GM12874 (cell line): ENCODE measurements at regions not wholly inside any gene's neighbourhood (a gene's known extent, or its start where the extent isn't known, plus 50 kb on each side); places are given as distances from the start of the nearest gene placed in this dataset.

Experiments used
- TF ChIP-seq, protein P1 (sequence below): IDR thresholded peaks from 2 replicates; pipeline ENCODE4 v1.5.1; 2011; ENCODE audit warnings: low read depth, mild to moderate bottlenecking, control low read depth, low read length, moderate library complexity; ENCODE audit not compliant: insufficient read depth

DNA sequence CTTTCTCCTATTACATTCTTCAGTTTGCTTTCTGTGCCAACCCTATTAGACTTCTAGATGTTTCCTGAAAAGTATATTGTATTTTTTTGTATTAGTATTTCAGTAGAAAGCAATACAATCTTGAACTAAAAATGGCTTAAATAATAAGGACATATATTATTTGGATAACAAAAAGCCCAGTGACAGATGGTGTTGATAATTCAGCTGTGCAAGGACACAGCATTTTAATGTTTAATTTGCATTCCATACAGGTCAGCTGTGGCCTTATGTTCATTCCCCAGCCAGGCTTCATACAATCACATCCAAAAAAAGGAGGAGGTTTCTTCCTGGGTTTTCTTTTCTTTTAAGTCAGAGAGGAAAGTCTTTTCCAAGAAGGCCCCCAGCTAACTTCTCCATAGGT, 236.9 kb downstream of the CD109 start:
- TF ChIP-seq, protein P1, sequence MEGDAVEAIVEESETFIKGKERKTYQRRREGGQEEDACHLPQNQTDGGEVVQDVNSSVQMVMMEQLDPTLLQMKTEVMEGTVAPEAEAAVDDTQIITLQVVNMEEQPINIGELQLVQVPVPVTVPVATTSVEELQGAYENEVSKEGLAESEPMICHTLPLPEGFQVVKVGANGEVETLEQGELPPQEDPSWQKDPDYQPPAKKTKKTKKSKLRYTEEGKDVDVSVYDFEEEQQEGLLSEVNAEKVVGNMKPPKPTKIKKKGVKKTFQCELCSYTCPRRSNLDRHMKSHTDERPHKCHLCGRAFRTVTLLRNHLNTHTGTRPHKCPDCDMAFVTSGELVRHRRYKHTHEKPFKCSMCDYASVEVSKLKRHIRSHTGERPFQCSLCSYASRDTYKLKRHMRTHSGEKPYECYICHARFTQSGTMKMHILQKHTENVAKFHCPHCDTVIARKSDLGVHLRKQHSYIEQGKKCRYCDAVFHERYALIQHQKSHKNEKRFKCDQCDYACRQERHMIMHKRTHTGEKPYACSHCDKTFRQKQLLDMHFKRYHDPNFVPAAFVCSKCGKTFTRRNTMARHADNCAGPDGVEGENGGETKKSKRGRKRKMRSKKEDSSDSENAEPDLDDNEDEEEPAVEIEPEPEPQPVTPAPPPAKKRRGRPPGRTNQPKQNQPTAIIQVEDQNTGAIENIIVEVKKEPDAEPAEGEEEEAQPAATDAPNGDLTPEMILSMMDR = no peak

DNA sequence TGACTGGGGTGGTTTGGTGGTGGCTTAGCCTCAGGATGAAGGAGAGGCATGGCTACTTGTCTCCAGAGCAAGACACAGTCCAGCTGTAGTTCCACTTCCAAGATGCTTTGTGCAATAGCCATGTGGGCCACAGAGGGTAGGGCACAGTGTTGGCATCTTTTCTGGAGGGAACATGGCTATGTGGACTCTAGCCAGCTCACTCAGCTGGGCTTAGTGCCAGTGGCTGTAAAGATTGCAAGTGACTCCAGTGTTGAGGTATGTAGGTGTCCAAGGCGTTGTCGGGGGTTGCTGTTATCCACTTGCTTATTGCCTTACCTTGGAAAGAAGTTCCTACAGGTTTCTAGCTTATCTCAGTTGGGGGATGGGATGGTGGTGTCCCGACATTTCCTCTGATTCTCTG, 233.4 kb downstream of the CD109 start:
- TF ChIP-seq, protein P1 = no peak

DNA sequence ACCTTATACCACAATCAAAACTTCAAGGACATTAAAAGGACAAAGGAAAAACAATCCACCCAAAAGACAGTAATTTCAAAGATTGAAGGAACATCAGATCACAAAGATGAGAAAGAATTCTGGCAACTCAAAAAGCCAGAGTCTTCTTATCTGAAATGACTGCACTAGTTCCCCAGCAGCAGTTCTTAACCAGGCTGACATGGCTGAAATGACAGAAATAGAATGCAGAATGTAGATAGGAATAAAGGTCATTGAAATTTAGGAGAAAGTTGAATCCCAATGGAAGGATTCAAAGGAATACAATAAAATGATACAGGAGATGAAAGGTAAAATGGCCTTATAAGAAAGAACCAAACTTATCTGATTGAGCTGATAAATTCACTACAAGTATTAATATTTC, 231.4 kb downstream of the CD109 start:
- TF ChIP-seq, protein P1 = no peak

DNA sequence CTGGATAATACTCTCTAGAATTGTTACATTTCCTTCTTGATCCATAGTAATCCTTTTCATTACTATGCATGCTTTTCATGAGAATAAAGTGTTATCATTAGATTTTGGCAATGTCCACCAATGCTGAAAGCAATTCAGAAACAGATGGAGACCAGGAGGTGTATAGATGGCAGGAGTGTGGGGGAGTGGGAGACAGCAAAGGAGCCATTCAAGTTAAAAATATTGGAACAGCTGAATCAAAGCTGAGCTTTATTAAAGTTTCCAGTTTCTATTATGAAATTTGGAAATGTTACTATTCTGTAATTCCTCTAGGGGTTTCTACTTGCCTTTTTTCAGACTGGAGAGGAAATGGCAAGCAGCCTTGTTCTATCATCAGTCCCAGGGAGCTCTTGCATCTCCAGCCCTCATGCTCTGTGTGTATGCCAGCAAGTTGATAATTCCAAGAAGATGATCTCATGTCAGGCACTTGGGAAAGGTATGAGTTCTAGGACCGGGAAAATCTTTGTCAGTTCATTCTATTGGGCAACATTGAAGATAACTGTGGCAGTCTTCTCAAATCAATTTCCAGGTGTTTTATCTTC, 228.0 kb downstream of the CD109 start:
- TF ChIP-seq, protein P1 = no peak

DNA sequence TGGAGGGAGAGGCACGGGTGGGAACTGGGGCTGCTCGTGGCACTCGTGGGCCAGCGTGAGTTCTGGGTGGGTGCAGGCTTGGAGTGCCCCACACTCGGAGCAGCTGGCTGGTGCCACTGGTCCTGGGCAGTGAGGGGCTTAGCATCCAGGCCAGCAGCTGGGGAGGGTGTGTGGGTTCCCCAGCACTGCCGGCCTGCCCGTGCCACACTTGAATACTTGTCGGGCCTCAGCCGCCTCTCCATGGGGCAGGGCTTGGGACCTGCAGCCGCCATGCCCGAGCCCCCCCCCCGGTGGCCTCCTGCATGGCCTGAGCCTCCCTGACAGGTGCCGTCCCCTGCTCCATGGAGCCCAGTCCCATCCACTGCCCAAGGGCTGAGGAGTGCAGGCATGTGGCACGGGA, 207.2 kb downstream of the CD109 start:
- TF ChIP-seq, protein P1 = no peak

DNA sequence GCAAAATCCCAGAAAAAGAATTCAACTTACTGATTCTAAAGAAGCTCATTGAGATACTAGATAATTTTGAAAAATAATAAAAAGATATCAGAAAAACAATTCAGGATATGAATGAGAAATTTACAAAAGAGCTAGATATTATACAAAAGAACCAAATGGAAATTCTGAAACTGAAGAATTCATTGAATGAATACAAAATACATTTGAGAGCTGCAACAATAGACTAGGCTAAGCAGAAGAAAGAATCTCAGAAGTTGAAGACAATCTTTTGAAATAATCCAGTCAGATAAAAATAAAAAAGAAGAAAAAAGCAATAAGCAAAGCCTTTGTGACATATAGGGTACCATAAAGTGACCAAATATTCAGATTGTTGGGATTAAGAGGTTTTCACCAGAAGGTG, 206.0 kb downstream of the CD109 start:
- TF ChIP-seq, protein P1 = no peak

DNA sequence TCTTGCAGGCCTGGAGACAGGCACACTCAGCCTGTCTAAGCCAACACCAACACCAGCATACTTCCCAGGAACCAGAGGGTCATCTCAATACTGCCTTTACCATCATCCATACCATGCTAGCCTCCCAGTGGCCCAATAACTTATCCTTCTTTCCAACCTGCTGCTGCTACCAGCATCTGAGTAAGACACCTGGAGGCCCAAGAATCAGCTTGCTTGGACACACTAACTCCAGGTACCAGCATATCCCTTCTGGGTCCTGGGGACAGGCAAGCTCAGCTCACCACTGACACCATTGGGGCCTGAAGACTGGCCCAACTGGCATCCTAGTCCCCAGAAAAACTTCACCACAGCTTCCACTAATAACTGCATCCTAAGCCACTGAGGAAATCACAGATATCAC, 205.3 kb downstream of the CD109 start:
- TF ChIP-seq, protein P1 = no peak
